ENCODE measurements at regions not wholly inside any gene's neighbourhood (a gene's known extent, or its start where the extent isn't known, plus 50 kb on each side); places are given as distances from the start of the nearest gene placed in this dataset.

DNA sequence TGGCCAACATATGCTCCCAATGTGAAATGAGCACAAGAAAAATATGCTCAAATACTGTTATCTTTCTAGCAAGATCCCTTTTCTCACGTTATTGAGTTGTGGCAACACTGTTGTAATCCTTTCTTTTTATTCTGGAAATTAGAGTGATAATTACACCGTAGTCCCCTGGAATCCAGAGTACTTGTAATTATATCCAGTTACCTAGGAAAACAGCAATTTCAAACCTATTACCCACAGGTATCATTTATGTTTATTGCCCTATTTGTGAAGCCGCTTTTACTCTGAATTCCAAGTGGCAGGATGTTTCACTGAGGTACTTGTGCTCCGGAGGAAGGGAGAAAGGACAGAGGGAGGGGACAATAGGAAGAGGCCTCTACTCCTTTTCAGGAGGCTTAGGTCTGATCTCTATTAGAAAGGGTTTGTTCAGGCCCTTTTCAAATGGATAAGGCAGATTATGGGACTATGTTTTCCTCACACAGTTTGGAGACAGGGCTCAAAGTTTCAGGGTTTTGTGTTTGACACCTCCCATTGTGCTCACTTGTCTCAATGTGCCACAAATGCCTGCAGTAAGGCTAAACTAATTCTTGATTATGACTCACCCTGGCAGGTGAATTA, 646.6 kb downstream of the TUSC7 start:
- in situ Hi-C loops (cut with MboI; ENCODE audit: low sequenced_read_pairs) = no loop called here

DNA sequence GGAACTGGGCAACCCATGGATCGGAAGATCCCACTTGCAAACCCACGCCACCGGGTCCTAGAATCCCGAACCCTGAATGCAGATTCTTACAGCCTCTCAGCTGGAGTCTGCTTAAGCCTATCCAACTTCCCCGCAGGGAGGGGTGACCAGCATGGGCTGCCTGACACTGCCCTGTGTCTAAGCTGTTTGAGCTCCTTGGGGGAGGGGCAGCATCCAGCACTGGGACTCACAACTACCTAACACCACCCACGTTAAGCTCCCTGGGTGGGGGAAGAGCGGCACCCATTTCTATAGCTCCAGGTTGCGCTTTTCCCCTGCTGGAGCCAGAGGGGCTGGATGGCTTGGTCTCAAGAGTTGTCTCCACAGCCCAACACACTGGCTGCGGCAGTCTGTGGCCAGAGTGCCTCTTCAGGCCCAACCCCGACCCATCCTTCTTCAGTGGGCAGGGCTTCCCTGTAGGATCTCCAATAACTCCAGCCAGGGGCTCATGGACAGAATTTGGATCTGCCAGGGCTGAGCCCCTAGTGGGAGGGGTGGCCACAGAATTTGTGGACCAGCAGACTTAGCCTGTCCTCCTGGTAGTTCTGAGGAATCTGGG, 649.2 kb downstream of the TUSC7 start:
- in situ Hi-C loops (cut with MboI; ENCODE audit: low sequenced_read_pairs) = no loop called here

DNA sequence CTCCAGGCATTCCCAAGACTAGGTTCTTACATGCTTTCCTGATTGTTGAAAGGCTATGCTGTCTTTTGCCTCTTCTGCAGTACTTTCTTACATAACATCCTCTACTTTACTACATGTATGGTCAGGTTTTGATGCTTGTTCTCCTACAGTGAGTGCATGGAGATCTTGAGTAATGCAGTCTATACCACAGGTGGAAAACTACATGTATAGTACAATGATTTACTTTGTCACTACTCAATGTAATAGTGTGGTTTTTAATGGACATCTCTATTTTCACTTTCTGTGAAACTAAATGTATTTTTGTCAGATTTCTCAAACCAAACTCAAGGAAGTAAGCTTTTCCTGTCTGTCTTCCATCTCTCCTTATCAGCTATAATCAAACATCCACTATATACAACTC, 657.0 kb downstream of the TUSC7 start:
- in situ Hi-C loops (cut with MboI; ENCODE audit: low sequenced_read_pairs) = no loop called here

DNA sequence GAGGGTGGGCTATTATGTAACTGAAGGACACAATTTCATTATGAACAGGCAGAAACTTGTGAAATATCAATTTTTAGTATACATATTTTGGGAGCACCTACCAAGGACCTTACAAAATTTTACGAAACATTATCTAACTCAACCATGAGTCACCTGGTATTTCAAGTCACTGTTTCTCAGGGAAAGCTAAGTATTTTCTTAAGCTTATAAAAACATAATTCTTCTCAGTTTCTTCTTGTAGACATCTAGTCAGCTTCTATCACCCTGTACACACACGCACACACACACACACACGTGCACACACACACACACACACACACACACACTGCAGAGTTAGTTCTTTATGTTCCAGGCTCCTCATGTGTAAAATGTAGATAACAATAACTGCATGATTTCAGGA, 658.3 kb downstream of the TUSC7 start:
- in situ Hi-C loops (cut with MboI; ENCODE audit: low sequenced_read_pairs) = no loop called here

DNA sequence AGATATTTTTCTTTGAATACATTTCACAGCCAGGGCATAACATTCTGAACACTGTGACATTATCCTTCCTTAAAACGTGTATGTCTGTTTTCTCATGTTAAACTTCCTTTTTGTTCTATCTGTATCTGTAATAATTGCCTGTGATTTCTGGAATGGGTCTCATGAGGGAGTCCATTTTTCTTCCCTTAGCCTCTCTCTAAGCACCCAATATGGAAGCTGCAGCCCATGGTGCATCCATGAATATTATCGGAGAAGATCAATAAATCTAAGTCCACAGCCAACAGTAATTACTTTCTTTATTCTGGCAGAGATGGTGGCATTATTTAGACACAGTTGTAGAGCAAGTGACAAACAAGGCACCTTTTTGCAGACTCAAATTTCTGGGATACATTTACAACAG, 671.1 kb downstream of the TUSC7 start:
- in situ Hi-C loops (cut with MboI; ENCODE audit: low sequenced_read_pairs) = no loop called here

DNA sequence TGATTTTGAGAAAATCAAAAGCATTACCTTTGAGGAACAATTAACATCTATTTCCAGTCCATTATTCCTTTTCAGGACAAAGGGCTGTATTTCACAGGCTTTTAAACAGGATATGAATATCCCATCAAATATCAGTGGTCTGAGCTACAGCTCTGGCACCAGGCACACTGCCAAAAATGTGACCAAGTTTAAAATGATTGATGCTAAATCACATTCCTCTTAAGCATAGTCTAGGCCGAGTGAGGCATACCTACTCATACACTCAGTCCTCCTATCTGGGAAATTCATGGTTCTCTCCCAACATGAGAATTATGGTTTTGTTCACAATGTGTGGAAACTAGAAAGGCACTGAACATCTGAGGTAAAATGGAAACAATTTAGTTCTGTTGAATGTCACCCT, 683.5 kb downstream of the TUSC7 start:
- in situ Hi-C loops (cut with MboI; ENCODE audit: low sequenced_read_pairs) = no loop called here

DNA sequence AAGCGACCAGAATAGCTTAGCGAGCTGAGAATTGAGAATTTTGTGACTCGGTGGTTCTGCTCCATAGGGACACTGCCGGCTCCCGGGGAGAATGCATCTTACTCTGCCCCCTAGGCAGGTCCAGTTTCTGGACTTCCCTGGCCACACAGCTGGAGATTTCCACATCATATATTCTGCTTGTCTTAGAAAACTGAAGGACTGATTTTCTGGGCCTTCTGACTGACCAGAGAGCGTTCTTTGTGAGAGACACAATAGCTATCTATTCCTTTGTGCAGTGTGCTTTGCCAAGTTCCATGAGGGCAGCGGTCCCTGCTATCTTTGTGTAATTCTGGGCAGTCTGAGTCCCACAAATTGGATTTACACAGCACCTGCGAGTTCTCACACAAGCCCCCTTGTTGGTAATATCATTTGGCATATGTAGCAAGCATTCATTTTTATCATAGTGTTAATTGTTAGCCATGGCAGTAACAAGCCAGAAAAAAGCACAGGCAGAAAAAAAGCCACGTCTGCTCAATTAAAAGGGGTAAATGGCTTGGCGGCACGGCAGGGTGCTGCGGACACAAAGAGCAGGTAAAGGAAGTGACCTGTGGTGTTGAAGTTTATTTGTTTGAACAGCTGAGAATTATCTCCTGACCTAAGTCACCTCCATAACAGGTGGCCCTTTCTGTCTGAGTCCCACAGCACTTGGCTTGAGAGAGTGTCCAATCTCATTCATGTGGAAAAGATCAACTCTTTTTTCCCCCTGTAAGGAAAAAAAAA, 688.7 kb downstream of the TUSC7 start:
- in situ Hi-C loops (cut with MboI; ENCODE audit: low sequenced_read_pairs) = no loop called here

DNA sequence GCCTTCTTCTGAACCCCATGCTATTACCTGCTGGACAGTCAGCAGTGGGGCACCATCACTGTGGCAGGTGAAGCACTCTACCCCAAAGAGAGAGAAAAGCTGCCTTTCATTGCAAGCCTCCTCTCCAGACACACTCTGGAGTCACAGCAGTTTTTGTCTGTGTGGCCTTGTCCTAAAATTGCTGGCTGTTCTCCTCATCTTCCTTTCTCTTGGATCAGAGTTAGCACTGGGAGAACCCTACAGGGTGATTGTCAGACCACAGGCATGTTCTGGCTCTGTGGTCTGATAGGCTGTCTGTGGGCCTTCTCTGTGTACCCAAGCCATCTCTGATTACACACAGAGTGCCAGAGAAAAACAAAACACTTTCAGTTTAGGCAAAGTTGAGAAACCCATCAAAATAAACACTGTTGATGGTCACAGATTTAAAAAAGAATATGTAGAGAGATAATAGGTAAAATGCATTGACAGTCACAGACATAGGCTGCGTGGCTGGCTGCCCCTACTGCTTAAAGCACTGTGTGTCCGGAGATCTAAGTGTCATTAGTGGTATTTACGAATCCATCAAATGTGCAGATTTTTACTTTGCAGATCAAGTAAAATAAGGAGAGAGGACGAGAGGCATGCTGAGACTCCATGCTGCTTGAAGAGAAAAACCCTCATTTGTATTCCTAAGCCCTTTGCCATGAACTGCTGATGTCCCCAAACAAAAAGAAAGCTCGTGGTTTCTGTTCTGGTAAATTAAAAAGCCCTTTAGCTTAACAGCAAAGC, 689.9 kb downstream of the TUSC7 start:
- in situ Hi-C loops (cut with MboI; ENCODE audit: low sequenced_read_pairs) = no loop called here

DNA sequence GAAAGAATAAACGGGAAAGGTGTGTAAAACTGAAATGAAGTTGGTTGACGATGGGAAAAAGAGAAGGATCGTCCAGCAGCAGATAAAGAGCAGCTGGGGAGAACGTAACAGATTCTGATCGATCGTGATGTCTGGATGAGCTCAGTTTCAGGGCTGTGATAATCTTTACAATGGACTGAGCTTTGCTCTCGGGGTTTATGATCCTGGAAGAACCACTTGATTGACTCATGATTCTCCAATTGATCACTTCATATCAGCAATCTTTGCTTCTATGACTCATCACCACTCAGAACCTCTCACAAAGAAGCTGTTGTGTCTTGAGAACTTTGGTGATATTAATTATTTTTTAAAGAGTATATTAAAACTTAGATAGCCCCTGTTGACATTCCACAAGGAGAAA, 690.7 kb downstream of the TUSC7 start:
- in situ Hi-C loops (cut with MboI; ENCODE audit: low sequenced_read_pairs) = no loop called here

DNA sequence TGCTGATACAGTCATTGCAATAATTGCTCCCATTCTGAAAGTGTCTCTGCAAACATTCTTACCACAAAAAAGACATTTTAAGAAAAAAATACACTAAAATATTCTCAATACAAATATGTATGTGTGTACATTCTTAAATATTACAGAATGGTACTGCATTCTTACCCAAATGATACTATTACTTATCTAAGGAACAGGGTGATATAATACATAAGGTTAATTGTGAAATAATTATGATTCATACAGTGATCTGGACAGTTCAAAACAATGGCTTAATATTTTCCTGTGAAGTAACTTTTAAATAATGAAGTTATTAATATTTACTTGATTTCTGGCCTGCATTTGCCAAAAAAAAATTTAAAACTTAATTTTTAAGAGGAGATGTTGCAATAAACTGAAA, 694.6 kb downstream of the TUSC7 start:
- in situ Hi-C loops (cut with MboI; ENCODE audit: low sequenced_read_pairs) = no loop called here

DNA sequence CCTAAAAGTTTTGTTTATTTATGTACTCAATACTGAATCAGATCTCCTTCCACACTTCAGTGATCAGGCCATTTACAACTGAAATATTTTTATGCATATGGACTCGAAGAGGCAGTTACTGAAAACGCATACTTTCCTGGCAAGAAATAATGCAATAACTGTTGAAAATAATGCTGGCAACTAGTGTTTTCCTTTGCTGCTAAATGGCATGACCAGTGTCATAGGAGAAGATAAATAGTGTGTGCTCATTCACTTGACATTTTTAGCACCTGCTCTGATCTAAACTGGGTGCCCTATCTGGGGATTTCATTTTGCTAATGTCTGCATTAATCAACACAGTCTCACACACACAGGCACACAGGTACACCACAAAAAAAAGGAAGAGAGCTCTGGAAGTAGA, 695.2 kb downstream of the TUSC7 start:
- in situ Hi-C loops (cut with MboI; ENCODE audit: low sequenced_read_pairs) = no loop called here

DNA sequence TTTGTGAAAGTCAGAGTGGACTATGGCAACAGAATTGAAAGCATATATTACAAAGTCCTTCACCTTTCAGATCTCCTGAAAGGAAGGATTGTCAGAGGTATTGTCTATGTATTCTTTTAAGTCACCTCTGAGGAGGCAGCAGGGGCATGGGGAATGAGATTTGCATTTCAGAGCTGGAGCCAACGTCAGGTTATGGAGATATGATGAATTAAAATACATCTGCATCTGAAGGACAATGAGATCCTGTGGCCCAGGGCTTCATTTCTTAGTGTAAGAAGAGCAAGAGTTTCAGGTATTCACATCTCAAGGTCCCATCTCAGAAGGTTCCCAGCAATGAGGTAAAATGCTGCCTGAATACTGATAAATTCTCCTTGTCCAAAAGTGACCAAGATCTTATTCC, 695.8 kb downstream of the TUSC7 start:
- in situ Hi-C loops (cut with MboI; ENCODE audit: low sequenced_read_pairs) = no loop called here

DNA sequence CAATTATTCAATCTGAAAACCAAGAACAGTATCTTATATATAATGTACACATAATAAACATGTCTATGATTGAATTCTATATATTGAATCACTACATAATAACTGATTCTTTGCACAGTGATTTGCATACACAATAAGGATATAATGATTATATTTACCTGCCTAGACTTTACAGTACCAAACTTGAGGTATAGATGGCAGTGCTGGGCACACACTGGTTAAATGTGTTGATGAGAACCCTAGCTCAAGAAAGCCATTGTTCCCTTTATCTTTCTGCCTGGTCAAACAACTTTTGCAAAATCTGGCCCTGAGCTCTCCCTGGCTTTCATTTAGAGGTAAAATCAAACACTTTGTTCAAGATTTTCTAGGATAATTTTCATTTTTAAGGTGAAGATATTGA, 697.7 kb downstream of the TUSC7 start:
- in situ Hi-C loops (cut with MboI; ENCODE audit: low sequenced_read_pairs) = no loop called here

DNA sequence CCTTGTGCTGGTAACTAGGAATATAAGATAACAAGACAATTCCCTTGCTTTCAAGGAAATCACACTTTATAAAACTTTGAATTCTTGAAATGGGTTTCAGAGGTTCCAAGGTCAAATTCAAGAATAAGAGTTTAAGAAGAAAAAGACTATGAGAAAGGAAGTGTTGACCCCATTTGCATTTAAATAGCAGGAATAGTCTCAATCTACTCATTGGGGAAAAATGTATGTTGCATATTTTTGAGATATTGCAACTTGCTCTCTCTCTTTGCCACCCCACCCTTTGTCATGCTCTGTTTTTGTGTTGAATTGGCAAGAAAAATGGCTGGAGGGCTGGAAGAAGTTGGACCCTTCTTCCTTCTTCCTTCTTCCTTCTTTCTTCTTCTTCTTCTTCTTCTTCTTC, 699.2 kb downstream of the TUSC7 start:
- in situ Hi-C loops (cut with MboI; ENCODE audit: low sequenced_read_pairs) = no loop called here

DNA sequence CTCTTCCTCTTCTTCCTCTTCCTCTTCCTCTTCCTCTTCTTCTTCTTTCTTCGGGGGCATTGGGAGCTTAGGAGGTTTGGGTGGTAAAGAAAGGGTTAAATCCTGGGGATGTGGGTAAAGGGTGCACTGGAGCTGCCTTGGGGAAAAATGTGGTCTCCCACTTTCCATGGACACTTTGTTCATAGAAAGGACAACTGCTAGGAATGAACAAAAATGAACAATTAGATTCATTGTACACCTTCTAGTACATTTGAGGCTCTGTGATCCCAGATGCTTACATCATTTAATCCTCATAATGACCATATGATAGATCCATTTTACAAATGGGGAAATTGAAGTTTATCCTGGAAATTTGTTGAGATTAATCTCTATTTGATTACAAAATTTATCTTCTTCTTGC, 699.7 kb downstream of the TUSC7 start:
- in situ Hi-C loops (cut with MboI; ENCODE audit: low sequenced_read_pairs) = no loop called here

DNA sequence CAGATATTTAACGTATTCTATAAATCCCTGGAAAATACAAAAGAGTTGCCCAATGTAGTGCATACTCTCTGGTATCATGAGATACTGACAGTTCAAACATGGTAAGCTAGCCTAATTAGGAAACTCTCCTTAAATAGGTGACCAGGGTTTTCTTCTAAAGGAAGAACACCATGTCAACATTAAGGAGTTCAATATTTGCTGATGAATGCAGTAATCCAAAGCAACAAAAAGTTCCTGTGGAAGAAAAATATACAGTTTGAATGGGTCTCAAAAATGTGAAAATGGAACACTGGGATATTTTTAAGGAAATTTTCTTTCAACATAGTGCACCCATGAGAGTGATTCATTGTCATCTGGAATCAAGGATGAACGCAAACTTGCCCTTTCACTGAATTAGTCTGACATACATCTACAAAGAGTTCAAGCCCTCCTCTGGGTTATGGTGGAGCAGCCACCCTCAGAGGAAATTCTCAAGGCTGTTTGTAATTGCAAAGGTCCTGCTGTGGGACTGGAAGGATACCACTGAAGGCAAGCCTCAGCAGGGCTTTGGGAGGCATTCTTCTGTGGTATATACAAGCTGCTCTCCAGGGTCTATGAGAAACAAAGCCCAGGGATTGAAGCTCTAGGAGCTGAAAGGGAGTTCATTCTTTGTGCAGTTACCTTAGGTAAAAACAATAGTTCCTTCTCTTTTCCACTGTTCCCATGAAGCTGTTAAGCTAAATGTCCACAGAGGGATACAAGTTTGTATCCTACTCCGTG, 700.3 kb downstream of the TUSC7 start:
- in situ Hi-C loops (cut with MboI; ENCODE audit: low sequenced_read_pairs) = no loop called here

DNA sequence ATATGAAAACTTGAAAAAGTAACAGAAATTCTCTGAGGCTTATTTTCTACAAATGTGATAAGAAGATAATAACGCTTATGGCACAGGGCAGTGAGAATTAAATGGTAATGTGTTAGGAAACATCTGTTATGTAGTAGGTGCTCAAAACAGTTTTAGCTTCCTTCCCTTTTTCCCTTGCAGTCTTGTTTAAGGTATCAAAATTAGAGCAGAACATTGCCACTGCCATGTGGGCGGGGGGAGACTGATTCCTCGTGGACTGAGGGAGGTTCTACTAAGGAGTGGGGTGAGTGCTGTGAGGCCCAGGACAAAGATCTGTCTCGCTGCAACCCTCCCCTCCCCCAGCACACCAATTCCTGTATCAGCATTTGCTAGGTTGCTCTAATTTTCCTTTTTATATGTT, 702.4 kb downstream of the TUSC7 start:
- in situ Hi-C loops (cut with MboI; ENCODE audit: low sequenced_read_pairs) = no loop called here

DNA sequence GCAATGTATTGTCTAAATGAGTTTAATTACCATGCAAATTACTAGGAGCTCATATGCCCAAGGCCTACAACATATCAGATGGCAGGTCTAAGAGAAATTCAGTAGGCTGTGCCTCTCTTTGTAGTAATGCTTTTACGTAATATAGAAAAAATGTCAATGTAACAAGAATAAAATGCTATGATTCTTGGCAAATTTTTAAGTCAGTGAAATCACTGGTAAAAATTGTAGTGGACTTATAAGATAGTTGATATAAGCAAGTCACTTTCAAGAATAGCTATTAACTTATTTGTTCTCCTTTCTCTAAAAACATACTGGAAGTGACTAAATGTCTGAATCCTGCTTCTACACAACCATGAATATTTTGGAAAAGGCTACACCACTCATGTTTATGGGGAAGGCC, 707.8 kb downstream of the TUSC7 start:
- in situ Hi-C loops (cut with MboI; ENCODE audit: low sequenced_read_pairs) = no loop called here

DNA sequence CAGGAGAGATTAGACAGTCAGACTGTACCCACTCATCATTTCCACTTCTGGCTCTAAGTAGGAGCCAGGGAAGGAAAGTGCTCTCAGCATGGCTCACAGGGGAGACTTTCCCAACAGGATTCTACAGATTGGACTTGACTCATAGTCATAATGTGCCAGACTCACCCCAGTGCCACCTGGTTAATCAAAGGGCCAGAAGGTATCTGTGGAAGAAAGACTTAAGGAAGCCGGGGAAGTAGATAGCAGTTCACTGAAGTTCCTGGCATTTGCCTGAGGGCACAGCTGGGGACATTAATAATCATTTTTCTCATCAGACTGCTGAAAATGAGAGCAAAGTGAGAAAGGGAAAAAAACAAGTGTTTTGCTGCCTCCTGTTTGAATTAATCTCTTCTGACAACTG, 717.5 kb downstream of the TUSC7 start:
- in situ Hi-C loops (cut with MboI; ENCODE audit: low sequenced_read_pairs) = no loop called here

DNA sequence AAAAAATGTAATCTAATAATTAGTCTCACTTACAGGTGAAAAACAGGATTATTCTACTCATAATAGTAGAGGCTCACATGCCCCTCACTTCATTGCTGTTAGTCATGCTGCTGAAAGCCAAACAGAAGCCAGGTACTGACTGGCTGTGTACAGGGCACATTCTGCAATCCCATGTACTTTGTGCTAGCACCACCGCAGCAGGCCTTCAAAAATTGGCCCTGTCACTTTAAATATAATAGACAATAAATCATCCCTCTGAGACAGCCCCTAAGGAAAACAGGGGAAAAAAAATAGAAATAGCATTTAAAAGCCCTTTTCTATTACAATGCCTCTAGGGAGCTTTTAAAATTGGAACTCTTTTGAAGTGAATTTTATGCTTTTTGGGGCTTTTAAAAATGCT, 723.8 kb downstream of the TUSC7 start:
- in situ Hi-C loops (cut with MboI; ENCODE audit: low sequenced_read_pairs) = no loop called here
